ENCODE measurements at regions not wholly inside any gene's neighbourhood (a gene's known extent, or its start where the extent isn't known, plus 50 kb on each side); places are given as distances from the start of the nearest gene placed in this dataset.

- TF ChIP-seq GLI4 (tag by site-specific recombination; IDR thresholded peaks at IDR 0.05) = no peak
- no peak for TF ChIP-seq ZNF707 (tag by site-specific recombination; IDR thresholded peaks at IDR 0.05)
- no peak for TF ChIP-seq ZBTB49 (tag by site-specific recombination; IDR thresholded peaks at IDR 0.05; ENCODE audit: low read depth)
- no peak for TF ChIP-seq CTCF (tag by site-specific recombination; IDR thresholded peaks at IDR 0.05)
- TF ChIP-seq ZSCAN18 (tag by site-specific recombination; IDR thresholded peaks at IDR 0.05) = no peak
- no peak for TF ChIP-seq ZNF362 (tag by site-specific recombination; IDR thresholded peaks at IDR 0.05)
- no peak for TF ChIP-seq HOXC10 (CRISPR knock-in tag; IDR thresholded peaks at IDR 0.05)
- TF ChIP-seq ZNF518A (tag by site-specific recombination; conservative IDR thresholded peaks at IDR 0.05; ENCODE audit: low read depth) = no peak
- TF ChIP-seq PRDM10 (tag by site-specific recombination; IDR thresholded peaks at IDR 0.05) = no peak
- TF ChIP-seq ZNF146 (tag by site-specific recombination; IDR thresholded peaks at IDR 0.05) = no peak
- TF ChIP-seq ZNF292 (tag by site-specific recombination; IDR thresholded peaks at IDR 0.05; ENCODE audit: borderline replicate concordance, low read depth) = no peak
- TF ChIP-seq REPIN1 (tag by site-specific recombination; IDR thresholded peaks at IDR 0.05; ENCODE audit: low read depth) = no peak
Measured at GRCh38 chr7:8985255-8985654, 551.8 kb downstream of the NXPH1 start.

All from HEK293 (cell line).